HG03378 (cell line): ENCODE measurements at regions not wholly inside any gene's neighbourhood (a gene's known extent, or its start where the extent isn't known, plus 50 kb on each side); places are given as distances from the start of the nearest gene placed in this dataset.

Source experiments
- ATAC-seq: cut with Tn5 transposase; IDR thresholded peaks from one replicate; pipeline ENCODE4 v1.9.1; 2021; ENCODE audit warnings: mild to moderate bottlenecking, moderate library complexity; ENCODE audit not compliant: unreplicated experiment

DNA sequence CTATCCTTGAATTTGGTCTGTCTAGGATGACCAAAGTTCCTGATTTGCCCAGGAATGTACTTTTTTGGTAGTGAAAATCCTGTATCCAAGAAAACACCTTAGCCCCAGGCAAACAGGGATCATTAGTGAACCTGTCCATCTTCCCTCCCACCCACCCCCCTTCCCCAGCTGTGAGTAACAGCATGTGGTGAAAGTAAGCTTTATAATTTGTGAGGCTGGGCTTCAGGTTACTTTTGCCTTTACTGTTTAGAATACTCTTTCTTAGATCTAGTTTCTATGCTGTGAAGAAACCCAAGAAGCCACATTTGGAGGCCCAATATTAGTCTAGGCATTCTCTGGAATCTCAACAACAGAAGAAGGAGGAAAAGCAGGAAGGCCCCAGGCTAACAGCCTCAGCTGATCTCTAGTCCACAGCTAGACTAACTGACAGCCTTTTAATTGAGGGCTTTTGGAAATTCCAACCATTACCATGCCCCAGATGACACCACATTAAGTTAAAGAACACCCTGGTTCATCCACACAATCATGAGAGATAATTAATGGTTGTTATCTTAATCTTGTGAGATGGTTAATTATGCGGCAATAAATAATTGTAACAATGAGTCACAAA, 703.0 kb upstream of the NUDT12 start:
- ATAC-seq = no peak

DNA sequence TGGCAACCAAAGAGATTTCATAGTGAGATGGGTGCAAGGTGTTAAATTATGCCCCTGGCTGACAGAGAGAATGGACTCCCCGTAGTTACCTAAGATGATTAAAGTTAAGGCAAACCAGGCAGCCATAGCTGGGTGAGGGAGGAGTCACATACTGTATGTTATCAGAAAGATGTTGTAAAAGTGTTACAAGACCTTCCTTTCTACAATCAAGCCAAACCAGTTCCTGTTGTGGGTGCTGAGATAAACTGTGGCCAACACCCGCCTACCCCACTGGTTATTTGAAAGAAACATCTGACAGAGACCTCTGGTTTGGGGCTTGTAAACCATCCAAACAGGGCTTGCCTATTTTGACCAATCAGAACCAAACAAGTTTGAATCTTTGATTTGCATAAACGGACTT, 684.7 kb upstream of the NUDT12 start:
- ATAC-seq = no peak

- ATAC-seq = no peak
Measured at GRCh38 chr5:104241046-104241445, 678.5 kb upstream of the NUDT12 start.

GRCh38 chr5:104237586-104237985, 675.0 kb upstream of the NUDT12 start:
- no peak for ATAC-seq

- no peak for ATAC-seq
Measured at GRCh38 chr5:104223885-104224773, 661.5 kb upstream of the NUDT12 start.

DNA sequence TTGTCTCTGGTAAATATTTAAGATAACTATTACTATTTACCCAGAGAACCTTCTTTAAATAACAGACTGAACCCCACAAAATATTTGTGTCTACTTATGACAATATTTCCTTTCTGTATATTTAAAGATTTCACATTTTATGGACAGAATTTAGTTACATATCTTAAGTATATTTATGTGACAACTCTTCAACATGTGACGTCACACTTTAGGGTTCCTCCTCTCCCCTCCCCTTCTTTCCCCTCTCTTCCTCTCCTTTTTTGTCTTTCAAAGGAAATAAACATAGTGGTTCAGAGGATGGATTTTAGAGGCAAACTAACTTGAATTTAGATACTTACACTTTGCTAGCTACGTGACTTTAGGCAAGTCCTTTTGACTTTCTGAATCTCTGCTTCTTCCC, 655.6 kb upstream of the NUDT12 start:
- no peak for ATAC-seq

- no peak for ATAC-seq
Measured at GRCh38 chr5:104213216-104213615, 650.6 kb upstream of the NUDT12 start.

DNA sequence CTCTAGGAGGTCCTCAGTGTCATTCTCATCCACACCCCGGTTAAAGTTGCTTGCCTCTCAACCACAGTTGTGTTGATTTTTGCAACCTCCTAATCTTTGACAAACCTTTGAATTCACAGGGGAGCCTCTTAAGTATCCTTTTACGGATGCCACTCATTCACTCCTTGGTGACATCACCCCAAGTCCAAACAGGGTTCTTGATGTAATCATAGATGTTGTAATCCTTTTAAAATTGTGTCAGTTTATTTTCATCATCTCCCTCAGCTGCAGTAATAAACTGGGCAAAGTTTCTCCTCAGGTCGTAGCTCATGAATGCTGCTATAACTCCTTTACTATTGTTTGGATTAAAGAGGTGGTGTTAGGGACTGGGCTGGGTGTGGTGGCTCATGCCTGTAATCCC, 637.2 kb upstream of the NUDT12 start:
- ATAC-seq = no peak

DNA sequence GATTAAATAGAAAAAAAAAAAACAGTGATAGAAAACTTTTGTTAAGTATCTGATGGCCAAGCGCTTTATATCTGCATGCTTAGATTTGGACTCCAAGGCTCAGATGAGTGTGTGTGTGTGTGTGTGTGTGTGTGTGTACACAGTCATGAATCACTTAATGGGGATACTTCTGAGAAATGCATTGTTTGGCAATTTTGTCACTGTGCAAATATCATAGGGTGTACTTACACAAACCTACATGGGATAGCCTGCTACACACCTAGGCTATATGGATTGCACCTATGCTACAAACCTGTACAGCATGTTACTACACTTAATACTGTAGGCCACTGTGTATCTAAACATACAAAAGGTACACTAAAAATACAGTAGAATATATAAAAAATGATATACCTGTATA, 635.6 kb upstream of the NUDT12 start:
- no peak for ATAC-seq

DNA sequence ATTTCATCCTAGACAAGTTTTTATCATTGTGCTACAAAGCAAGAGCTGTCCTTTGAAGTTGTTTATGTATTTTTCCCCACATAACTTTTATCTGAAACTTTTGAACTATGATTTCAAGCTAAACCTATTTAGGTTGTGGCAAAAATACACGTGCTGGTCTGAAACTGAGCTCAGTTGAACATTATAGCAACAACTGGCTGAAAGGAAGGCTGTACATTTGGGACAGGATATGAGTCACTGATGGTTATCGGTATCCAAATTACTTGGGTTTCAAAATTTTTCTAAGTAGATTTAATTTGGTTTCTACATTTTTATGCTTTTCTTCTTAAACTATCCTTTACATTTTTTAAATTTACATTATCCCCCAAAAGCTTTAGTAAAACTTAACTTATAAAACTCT, 627.3 kb upstream of the NUDT12 start:
- ATAC-seq = no peak

GRCh38 chr5:104189031-104189430, 626.4 kb upstream of the NUDT12 start:
- no peak for ATAC-seq

- ATAC-seq = no peak
Measured at GRCh38 chr5:104187656-104188055, 625.1 kb upstream of the NUDT12 start.

DNA sequence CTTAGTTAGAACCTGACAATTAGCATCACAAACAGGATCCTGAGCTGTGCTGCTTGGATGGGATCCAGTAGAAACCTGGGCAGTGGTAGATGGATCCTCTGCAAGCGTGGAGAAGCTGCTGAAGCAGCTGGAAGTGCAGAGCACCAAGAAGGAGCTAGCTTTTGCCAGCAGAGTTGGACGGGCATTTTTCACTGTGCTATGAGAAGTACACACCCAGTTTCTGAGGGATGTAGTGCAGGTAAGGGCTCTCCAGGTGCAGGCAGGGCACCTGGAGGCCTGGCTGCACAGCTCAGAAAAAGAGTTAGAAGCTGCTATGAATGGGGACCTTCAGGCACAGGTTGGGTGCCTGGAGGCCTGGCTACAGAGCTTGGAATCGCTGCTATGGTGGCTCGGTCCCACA, 623.9 kb upstream of the NUDT12 start:
- ATAC-seq = no peak

GRCh38 chr5:104186100-104186499, 623.5 kb upstream of the NUDT12 start:
- ATAC-seq = no peak

DNA sequence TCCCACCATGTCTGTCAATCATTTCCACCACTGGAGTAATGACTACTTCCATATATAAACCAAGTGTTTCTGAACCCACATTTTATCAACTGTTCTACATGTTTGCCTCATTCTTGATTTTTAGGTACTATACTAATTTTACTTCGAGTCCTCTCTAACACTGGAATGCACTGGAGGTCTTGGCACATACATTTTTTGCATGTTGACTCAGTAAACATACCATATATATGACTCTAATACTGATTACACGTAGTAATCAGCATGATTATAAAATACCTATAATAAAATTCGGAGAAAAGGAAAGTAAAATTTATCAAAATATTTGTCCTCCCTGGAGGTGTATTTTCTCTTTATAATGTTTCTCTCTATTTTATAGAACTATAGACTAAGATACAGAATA, 621.7 kb upstream of the NUDT12 start:
- ATAC-seq = no peak

- ATAC-seq = no peak
Measured at GRCh38 chr5:104178829-104179456, 616.4 kb upstream of the NUDT12 start.

DNA sequence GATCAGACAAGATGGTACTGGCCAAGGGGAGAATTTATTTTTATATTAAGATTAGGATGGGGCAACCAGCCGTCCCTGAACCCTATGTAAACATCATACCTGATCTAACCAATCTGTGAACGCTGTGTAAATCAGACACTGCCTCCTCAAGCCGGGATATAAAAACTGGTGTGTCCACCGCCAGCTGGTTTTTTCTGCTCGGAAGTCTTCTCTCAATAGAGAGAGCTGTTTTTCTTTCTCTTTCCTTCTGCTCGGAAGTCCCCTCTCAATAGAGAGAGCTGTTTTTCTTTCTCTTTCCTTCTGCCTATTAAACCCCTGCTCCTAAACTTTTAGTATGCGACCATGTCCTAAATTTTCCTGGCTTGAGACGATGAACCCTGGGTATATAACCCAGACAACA, 615.5 kb upstream of the NUDT12 start:
- ATAC-seq = no peak

DNA sequence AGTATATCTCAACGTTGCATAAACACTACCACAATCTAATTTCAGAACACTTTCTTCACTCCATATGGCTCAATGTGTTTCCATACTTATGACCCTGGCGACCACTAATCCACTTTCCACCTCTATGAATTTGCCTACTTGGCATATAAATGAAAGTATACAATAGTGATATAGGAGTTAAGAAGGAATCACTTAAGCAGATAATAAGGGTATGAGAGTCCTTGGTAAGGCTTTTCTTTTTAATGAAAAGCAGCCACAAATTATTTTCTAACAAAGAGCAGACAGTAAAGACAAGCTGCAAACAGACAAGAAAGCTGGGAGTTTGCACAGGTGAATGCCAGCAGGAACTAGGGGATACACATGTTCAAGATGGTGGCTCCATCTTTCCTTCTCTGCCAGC, 615.1 kb upstream of the NUDT12 start:
- no peak for ATAC-seq

- ATAC-seq = no peak
Measured at GRCh38 chr5:104172976-104173375, 610.4 kb upstream of the NUDT12 start.

GRCh38 chr5:104171958-104172690, 609.5 kb upstream of the NUDT12 start:
- no peak for ATAC-seq

GRCh38 chr5:104170926-104171325, 608.3 kb upstream of the NUDT12 start:
- no peak for ATAC-seq
